HL-60 (cell line): ENCODE measurements at regions not wholly inside any gene's neighbourhood (a gene's known extent, or its start where the extent isn't known, plus 50 kb on each side); places are given as distances from the start of the nearest gene placed in this dataset.

ENCODE experiments used
- DNase-seq, 2 experiments: peaks; one replicate each; pipeline ENCODE4 v3.0.0-alpha.2; 2010 to 2020; ENCODE audit warnings: low read depth in 1 of 2, low spot score in 1 of 2
- H3K27ac ChIP-seq: fragments of 250-450 bp; sonication (Bioruptor Pico); replicated peaks from 2 replicates; pipeline ENCODE4 v1.5.1; 2020; ENCODE audit warnings: mild to moderate bottlenecking, moderate library complexity
- H3K27me3 ChIP-seq: fragments of 250-450 bp; sonication (Bioruptor Pico); 2 replicates; pipeline ENCODE4 v1.5.1; 2021; ENCODE audit warnings: mild to moderate bottlenecking, moderate library complexity; ENCODE audit not compliant: insufficient read depth, poor library complexity, severe bottlenecking
- H3K4me3 ChIP-seq: replicated peaks from 2 replicates; pipeline ENCODE4 v1.5.1; 2011; ENCODE audit warnings: mild to moderate bottlenecking, control low read depth, low read length; ENCODE audit not compliant: insufficient read depth
- GABPA ChIP-seq: IDR thresholded peaks from 2 replicates; pipeline ENCODE4 v1.6.1; 2012; ENCODE audit warnings: low read depth
- POLR2AphosphoS5 ChIP-seq: IDR thresholded peaks from 2 replicates; pipeline ENCODE4 v1.6.1; 2012; ENCODE audit warnings: low read depth
- SPI1 ChIP-seq: IDR thresholded peaks from 2 replicates; pipeline ENCODE4 v1.6.1; 2012; ENCODE audit warnings: low read depth, mild to moderate bottlenecking, borderline replicate concordance
- TF ChIP-seq, protein P1 (sequence below): IDR thresholded peaks from 2 replicates; pipeline ENCODE4 v1.6.1; 2012; ENCODE audit warnings: low read depth; ENCODE audit not compliant: insufficient replicate concordance
- TF ChIP-seq, protein P2 (sequence below): IDR thresholded peaks from one replicate; pipeline ENCODE4 v1.5.1; 2011; ENCODE audit warnings: low read length, control low read depth, inconsistent platforms; ENCODE audit not compliant: insufficient read depth

GRCh38 chr4:11566444-11567022, 137.8 kb upstream of the HS3ST1 start:
- H3K27ac ChIP-seq: no peak overlapping the region
- no peak for DNase-seq
- TF ChIP-seq SPI1 (no peak), GABPA (no peak), POLR2AphosphoS5 (no peak)
- TF ChIP-seq, protein P1, sequence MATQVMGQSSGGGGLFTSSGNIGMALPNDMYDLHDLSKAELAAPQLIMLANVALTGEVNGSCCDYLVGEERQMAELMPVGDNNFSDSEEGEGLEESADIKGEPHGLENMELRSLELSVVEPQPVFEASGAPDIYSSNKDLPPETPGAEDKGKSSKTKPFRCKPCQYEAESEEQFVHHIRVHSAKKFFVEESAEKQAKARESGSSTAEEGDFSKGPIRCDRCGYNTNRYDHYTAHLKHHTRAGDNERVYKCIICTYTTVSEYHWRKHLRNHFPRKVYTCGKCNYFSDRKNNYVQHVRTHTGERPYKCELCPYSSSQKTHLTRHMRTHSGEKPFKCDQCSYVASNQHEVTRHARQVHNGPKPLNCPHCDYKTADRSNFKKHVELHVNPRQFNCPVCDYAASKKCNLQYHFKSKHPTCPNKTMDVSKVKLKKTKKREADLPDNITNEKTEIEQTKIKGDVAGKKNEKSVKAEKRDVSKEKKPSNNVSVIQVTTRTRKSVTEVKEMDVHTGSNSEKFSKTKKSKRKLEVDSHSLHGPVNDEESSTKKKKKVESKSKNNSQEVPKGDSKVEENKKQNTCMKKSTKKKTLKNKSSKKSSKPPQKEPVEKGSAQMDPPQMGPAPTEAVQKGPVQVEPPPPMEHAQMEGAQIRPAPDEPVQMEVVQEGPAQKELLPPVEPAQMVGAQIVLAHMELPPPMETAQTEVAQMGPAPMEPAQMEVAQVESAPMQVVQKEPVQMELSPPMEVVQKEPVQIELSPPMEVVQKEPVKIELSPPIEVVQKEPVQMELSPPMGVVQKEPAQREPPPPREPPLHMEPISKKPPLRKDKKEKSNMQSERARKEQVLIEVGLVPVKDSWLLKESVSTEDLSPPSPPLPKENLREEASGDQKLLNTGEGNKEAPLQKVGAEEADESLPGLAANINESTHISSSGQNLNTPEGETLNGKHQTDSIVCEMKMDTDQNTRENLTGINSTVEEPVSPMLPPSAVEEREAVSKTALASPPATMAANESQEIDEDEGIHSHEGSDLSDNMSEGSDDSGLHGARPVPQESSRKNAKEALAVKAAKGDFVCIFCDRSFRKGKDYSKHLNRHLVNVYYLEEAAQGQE: no peak
- TF ChIP-seq, protein P2, sequence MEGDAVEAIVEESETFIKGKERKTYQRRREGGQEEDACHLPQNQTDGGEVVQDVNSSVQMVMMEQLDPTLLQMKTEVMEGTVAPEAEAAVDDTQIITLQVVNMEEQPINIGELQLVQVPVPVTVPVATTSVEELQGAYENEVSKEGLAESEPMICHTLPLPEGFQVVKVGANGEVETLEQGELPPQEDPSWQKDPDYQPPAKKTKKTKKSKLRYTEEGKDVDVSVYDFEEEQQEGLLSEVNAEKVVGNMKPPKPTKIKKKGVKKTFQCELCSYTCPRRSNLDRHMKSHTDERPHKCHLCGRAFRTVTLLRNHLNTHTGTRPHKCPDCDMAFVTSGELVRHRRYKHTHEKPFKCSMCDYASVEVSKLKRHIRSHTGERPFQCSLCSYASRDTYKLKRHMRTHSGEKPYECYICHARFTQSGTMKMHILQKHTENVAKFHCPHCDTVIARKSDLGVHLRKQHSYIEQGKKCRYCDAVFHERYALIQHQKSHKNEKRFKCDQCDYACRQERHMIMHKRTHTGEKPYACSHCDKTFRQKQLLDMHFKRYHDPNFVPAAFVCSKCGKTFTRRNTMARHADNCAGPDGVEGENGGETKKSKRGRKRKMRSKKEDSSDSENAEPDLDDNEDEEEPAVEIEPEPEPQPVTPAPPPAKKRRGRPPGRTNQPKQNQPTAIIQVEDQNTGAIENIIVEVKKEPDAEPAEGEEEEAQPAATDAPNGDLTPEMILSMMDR: no peak
- no peak overlapping the region for H3K4me3 ChIP-seq
- H3K27me3 ChIP-seq: peaks cover 2% of the 10 kb centered on the region

GRCh38 chr4:11565899-11566298, 137.2 kb upstream of the HS3ST1 start:
- no peak for DNase-seq

GRCh38 chr4:11565213-11565612, 136.5 kb upstream of the HS3ST1 start:
- no peak for TF ChIP-seq GABPA
- TF ChIP-seq, protein P1: no peak
- TF ChIP-seq POLR2AphosphoS5: no peak
- TF ChIP-seq SPI1: no peak
- Histone ChIP-seq H3K27ac (no peak overlapping the region), H3K27me3 (peaks cover 2% of the 10 kb centered on the region), H3K4me3 (no peak overlapping the region)
- no peak for DNase-seq

More at GRCh38 chr4:11565899-11566298, 137.2 kb upstream of the HS3ST1 start:
- Histone ChIP-seq H3K27ac (no peak overlapping the region), H3K4me3 (no peak overlapping the region), H3K27me3 (peaks cover 2% of the 10 kb centered on the region)
- TF ChIP-seq, protein P2: no peak
- TF ChIP-seq POLR2AphosphoS5 (no peak), GABPA (no peak)
- TF ChIP-seq, protein P1: no peak
